ENCODE measurements at regions not wholly inside any gene's neighbourhood (a gene's known extent, or its start where the extent isn't known, plus 50 kb on each side); places are given as distances from the start of the nearest gene placed in this dataset.

DNA sequence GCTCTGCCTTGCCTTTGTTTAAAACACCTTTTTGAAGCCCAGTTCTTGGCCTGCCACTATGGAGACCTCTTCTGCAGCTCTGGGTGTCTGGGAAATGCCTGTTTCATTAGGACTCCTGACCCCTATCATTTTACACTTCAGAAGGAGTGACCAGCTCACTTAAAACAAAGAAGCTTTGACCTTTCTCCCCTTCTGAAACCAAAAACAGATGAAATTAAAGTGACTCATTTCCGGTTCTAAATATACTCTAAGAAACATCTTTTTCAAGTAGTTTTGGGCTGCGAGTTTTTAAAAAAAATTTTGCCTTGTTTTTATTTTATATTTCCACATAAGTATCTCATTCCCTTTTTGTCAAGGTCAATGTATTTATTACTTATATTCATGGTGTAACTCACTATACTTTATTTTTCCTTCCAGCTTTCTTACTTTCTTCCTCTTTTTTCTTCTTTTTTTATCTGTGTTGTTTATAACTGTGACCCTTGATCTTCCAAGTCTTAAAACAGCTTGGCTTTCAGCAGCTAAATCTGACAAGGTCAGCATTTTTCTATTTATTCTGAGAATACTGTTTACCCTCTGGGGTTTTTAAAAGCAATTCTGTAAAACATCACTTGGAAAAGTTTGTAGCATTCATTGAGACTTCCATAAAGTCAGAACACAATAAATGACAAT lies 672.9 kb downstream of the NR2F1-AS1 start:
- Histone ChIP-seq H3K9me3 (no peaks in the 10 kb centered on the region), H3K4me1 (no peaks in the 10 kb centered on the region), H3K36me3 (no peaks in the 10 kb centered on the region), H3K27ac (no peak overlapping the region), H3K4me3 (no peak overlapping the region), H3K27me3 (ENCODE audit: low read depth) (no peaks in the 10 kb centered on the region)
- TF ChIP-seq, protein P1, sequence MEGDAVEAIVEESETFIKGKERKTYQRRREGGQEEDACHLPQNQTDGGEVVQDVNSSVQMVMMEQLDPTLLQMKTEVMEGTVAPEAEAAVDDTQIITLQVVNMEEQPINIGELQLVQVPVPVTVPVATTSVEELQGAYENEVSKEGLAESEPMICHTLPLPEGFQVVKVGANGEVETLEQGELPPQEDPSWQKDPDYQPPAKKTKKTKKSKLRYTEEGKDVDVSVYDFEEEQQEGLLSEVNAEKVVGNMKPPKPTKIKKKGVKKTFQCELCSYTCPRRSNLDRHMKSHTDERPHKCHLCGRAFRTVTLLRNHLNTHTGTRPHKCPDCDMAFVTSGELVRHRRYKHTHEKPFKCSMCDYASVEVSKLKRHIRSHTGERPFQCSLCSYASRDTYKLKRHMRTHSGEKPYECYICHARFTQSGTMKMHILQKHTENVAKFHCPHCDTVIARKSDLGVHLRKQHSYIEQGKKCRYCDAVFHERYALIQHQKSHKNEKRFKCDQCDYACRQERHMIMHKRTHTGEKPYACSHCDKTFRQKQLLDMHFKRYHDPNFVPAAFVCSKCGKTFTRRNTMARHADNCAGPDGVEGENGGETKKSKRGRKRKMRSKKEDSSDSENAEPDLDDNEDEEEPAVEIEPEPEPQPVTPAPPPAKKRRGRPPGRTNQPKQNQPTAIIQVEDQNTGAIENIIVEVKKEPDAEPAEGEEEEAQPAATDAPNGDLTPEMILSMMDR (IDR thresholded peaks at IDR 0.05), result no peak
- DNase-seq (no peak), ATAC-seq (no peak)
- intact Hi-C loops (cut with DNase I), result no loop called here

DNA sequence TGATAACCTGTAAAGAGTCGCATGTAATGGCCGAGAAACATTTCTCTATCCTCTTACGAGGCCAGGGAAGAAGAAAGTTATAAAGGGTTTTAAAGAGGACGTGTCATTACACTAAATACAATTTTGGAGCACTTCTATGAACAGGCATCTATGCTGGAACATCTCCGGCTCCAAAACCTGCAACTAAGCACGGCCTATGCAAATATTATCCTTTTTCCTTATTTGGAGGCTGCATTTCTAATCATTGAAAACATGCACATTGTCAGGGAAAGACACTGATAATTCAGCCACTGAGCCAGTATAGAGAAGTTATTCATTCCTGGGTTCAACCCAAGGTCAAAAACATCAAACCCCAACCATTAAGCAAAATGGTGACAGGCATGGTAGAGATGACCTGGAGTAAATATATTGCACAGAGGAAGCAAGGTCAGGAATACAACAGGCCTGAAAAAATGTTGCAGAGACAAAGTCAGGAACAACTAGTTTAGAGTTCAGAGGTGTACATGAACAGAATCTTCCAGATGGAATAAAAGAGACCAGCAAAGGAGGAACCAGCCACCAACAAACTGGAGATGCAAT lies 674.1 kb downstream of the NR2F1-AS1 start:
- Histone ChIP-seq H3K4me3 (no peak overlapping the region), H3K36me3 (no peaks in the 10 kb centered on the region), H3K27ac (no peak overlapping the region), H3K4me1 (no peaks in the 10 kb centered on the region), H3K27me3 (ENCODE audit: low read depth) (no peaks in the 10 kb centered on the region), H3K9me3 (no peaks in the 10 kb centered on the region)
- TF ChIP-seq, protein P1 (IDR thresholded peaks at IDR 0.05), result no peak
- DNase-seq, result no peak
- no peak for ATAC-seq
- intact Hi-C loops (cut with DNase I), result no loop called here

DNA sequence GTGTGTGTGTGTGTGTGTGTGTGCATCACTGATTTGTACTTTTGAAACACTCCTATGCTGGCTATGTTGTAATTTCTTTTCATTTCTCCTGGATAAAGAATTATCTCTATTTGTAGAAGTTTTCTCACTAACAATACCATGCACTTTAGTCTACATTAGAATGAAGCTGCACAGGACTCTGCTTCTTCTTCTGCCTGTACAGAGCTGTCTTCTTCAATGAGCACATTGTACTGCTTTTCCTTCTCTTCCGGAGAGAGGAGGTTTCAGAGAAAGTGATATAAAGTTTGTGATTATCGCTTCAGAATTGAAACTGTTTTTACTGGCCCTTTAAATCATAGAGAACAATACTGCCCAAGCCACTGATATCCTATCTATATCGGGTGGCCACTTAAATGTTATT lies 677.0 kb downstream of the NR2F1-AS1 start:
- no peak overlapping the region for H3K27ac ChIP-seq
- H3K36me3 ChIP-seq, result no peaks in the 10 kb centered on the region
- TF ChIP-seq, protein P1 (IDR thresholded peaks at IDR 0.05), result no peak
- intact Hi-C loops (cut with DNase I), result no loop called here
- DNase-seq (no peak), ATAC-seq (no peak)
- no peaks in the 10 kb centered on the region for H3K4me1 ChIP-seq
- no peaks in the 10 kb centered on the region for H3K27me3 ChIP-seq (ENCODE audit: low read depth)
- no peaks in the 10 kb centered on the region for H3K9me3 ChIP-seq
- no peak overlapping the region for H3K4me3 ChIP-seq

DNA sequence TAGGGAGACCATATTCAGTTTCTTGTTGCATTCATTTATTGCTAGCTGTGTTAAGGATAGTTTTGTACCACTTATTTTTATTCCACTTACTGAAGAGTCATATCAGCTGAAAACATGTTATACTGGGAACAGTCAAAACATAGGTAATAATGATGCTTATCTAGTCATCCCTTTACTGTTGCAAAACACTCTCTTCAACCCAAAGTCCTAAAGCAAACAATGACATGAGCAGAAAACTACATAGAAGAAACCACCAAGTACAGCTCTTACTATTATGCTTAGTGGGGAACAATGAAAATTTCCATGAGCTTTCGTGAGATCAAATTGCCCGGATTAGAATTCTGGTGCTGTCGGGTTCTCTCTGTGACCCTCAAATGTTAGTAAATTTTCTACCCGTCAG lies 681.4 kb downstream of the NR2F1-AS1 start:
- H3K4me3 ChIP-seq, result no peak overlapping the region
- ATAC-seq (no peak), DNase-seq (no peak)
- H3K27me3 ChIP-seq (ENCODE audit: low read depth), result no peaks in the 10 kb centered on the region
- TF ChIP-seq, protein P1 (IDR thresholded peaks at IDR 0.05), result no peak
- intact Hi-C loops (cut with DNase I), result no loop called here
- H3K4me1 ChIP-seq, result no peaks in the 10 kb centered on the region
- H3K36me3 ChIP-seq, result no peaks in the 10 kb centered on the region
- H3K27ac ChIP-seq, result no peak overlapping the region
- no peaks in the 10 kb centered on the region for H3K9me3 ChIP-seq

DNA sequence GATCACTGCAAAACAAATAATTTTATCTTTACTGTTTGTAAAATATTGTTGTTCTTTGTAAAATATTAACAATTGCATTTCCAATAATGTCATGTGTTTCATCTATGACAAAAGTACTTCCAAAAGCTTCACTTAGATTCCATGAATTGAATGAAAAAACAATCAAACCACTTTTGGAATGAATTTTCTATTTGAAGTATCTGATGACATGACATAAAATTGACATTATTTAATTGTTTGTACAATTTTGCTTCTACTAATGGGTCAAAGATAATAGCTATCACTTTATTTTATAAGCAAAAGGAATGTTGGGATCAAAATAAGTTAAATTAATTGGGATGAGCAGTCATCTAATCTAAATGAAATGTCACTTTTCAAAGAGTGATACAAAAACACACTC lies 684.3 kb downstream of the NR2F1-AS1 start:
- Histone ChIP-seq H3K27ac (no peak overlapping the region), H3K9me3 (no peaks in the 10 kb centered on the region), H3K4me3 (no peak overlapping the region), H3K36me3 (no peaks in the 10 kb centered on the region), H3K27me3 (ENCODE audit: low read depth) (no peaks in the 10 kb centered on the region), H3K4me1 (no peaks in the 10 kb centered on the region)
- no peak for DNase-seq
- ATAC-seq, result no peak
- intact Hi-C loops (cut with DNase I), result no loop called here
- TF ChIP-seq, protein P1 (IDR thresholded peaks at IDR 0.05), result no peak

All from lower lobe of right lung (tissue), 2 donors.